RWPE2 (cell line): ENCODE measurements at regions not wholly inside any gene's neighbourhood (a gene's known extent, or its start where the extent isn't known, plus 50 kb on each side); places are given as distances from the start of the nearest gene placed in this dataset.

Source experiments
- ATAC-seq: fragments of 200-7000 bp; cut with Tn5 transposase; 3 replicates; pipeline ENCODE4 v1.9.1; 2021; ENCODE audit warnings: low read depth
- DNase-seq: peaks from one replicate; pipeline ENCODE4 v3.0.0-alpha.2; 2020; ENCODE audit warnings: low spot score
- H3K27ac ChIP-seq: fragments of 450-650 bp; 2 replicates; pipeline ENCODE4 v1.5.1; 2017; ENCODE audit warnings: mild to moderate bottlenecking; ENCODE audit not compliant: poor library complexity, severe bottlenecking
- H3K27me3 ChIP-seq: fragments of 250-450 bp; sonication (Bioruptor Pico); 2 replicates; pipeline ENCODE4 v1.5.1; 2021; ENCODE audit warnings: mild to moderate bottlenecking, moderate library complexity; ENCODE audit not compliant: insufficient read depth, poor library complexity, severe bottlenecking
- H3K36me3 ChIP-seq: fragments of 250-450 bp; sonication (Bioruptor Pico); 2 replicates; pipeline ENCODE4 v1.5.1; 2020; ENCODE audit warnings: low read depth, mild to moderate bottlenecking, moderate library complexity
- H3K4me1 ChIP-seq: fragments of 250-450 bp; sonication (Bioruptor Pico); 2 replicates; pipeline ENCODE4 v1.5.1; 2021; ENCODE audit warnings: mild to moderate bottlenecking, moderate library complexity; ENCODE audit not compliant: insufficient read depth, poor library complexity, severe bottlenecking
- H3K4me3 ChIP-seq: fragments of 250-450 bp; sonication (Bioruptor Pico); 2 replicates; pipeline ENCODE4 v1.5.1; 2021; ENCODE audit warnings: mild to moderate bottlenecking, moderate library complexity; ENCODE audit not compliant: severe bottlenecking
- H3K9me3 ChIP-seq: fragments of 250-450 bp; sonication (Bioruptor Pico); 2 replicates; pipeline ENCODE4 v1.5.1; 2021; ENCODE audit warnings: mild to moderate bottlenecking, moderate library complexity; ENCODE audit not compliant: severe bottlenecking
- CTCF ChIP-seq: fragments of 450-650 bp; IDR thresholded peaks from one replicate; pipeline ENCODE4 v1.5.1; 2017; ENCODE audit warnings: mild to moderate bottlenecking, moderate library complexity; ENCODE audit not compliant: poor library complexity, severe bottlenecking

- no peak overlapping the region for H3K4me3 ChIP-seq
- no peaks in the 10 kb centered on the region for H3K9me3 ChIP-seq
- peaks cover 17% of the 10 kb centered on the region for H3K4me1 ChIP-seq
- no peak for TF ChIP-seq CTCF
- no peaks in the 10 kb centered on the region for H3K27me3 ChIP-seq
- no peak for DNase-seq
- H3K36me3 ChIP-seq, result no peaks in the 10 kb centered on the region
- no peak for ATAC-seq
- H3K27ac ChIP-seq, result no peak overlapping the region
Measured at GRCh38 chr12:107369006-107369405, 275.7 kb upstream of the CRY1 start.

GRCh38 chr12:107369679-107370078, 276.3 kb upstream of the CRY1 start:
- Histone ChIP-seq H3K9me3 (no peaks in the 10 kb centered on the region), H3K27ac (no peak overlapping the region), H3K27me3 (no peaks in the 10 kb centered on the region), H3K4me3 (no peak overlapping the region), H3K36me3 (no peaks in the 10 kb centered on the region), H3K4me1 (peaks cover 17% of the 10 kb centered on the region)
- ATAC-seq (no peak), DNase-seq (no peak)
- TF ChIP-seq CTCF, result no peak

GRCh38 chr12:107372229-107372658, 278.9 kb upstream of the CRY1 start:
- no peak for DNase-seq
- Histone ChIP-seq H3K4me3 (no peak overlapping the region), H3K27ac (peak overlapping the region; percentile 32), H3K27me3 (no peaks in the 10 kb centered on the region), H3K9me3 (no peaks in the 10 kb centered on the region), H3K4me1 (peaks cover 17% of the 10 kb centered on the region), H3K36me3 (no peaks in the 10 kb centered on the region)
- no peak for TF ChIP-seq CTCF
- ATAC-seq, result peak; percentile 79

GRCh38 chr12:107373238-107373809, 280.0 kb upstream of the CRY1 start:
- DNase-seq (no peak), ATAC-seq (no peak)
- H3K27me3 ChIP-seq, result no peaks in the 10 kb centered on the region
- H3K27ac ChIP-seq, result no peak overlapping the region
- no peak overlapping the region for H3K4me3 ChIP-seq
- no peaks in the 10 kb centered on the region for H3K36me3 ChIP-seq
- no peak for TF ChIP-seq CTCF
- H3K4me1 ChIP-seq, result peaks cover 17% of the 10 kb centered on the region
- H3K9me3 ChIP-seq, result no peaks in the 10 kb centered on the region

- H3K36me3 ChIP-seq, result no peaks in the 10 kb centered on the region
- no peaks in the 10 kb centered on the region for H3K27me3 ChIP-seq
- no peak overlapping the region for H3K4me3 ChIP-seq
- H3K27ac ChIP-seq, result no peak overlapping the region
- no peaks in the 10 kb centered on the region for H3K9me3 ChIP-seq
- ATAC-seq, result no peak
- peaks cover 20% of the 10 kb centered on the region for H3K4me1 ChIP-seq
- TF ChIP-seq CTCF, result no peak
- no peak for DNase-seq
Measured at GRCh38 chr12:107374161-107374840, 281.0 kb upstream of the CRY1 start.
